VCaP (cell line): ENCODE measurements at regions not wholly inside any gene's neighbourhood (a gene's known extent, or its start where the extent isn't known, plus 50 kb on each side); places are given as distances from the start of the nearest gene placed in this dataset.
"Not testable (repeated sequence)": the region's sequence is repeated elsewhere in the genome, so short reads cannot be mapped to it uniquely, and the experiment has no call there.

Source experiments
- H3K27ac ChIP-seq: fragments of 450-650 bp; 2 replicates; pipeline ENCODE4 v1.5.1; 2017
- CTCF ChIP-seq: fragments of 450-650 bp; conservative IDR thresholded peaks from 2 replicates; pipeline ENCODE4 v1.5.1; 2017; ENCODE audit warnings: mild to moderate bottlenecking, moderate library complexity

DNA sequence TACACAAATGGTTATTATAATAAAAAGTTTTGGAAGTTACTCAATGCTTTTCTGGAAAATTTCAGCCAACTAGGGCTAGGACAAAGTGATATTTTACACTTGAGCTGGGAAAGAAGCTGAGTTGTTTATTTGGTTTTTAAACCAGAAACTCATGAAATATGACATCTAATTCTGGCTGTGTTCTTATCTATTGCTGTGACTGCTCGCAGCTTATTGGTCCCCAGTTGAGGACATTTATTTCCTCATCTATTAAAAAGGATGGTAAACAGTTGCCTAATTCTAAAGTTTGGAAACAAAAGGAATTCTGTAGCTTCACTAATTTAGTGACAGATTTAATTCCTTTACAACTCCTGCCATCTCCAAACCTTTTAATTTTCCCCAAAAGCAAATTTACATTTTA is 487.6 kb upstream of the IL12A start:
- no peak overlapping the region for H3K27ac ChIP-seq
- no peak for TF ChIP-seq CTCF

DNA sequence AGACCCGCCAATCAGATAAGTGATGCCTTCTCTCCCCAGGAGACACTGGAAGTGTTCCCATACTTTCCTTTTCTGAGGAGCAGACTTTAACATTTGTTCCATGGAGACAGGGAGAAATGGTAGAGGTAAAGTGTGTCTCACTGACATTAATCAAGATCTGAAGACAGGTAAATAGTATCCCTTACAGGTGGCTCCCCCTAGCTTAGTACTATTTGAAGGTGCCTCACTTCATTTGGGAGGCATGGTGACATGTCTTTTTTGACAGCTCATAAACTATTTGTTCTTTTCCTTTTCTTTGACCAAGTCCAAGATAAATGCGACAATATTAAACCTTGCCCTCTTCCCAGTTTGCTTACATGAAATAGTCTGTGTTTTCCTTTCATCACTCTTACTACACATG is 485.6 kb upstream of the IL12A start:
- no peak overlapping the region for H3K27ac ChIP-seq
- TF ChIP-seq CTCF, result no peak

GRCh38 chr3:159510988-159511387 is 477.6 kb upstream of the IL12A start:
- not testable (repeated sequence) for H3K27ac ChIP-seq

DNA sequence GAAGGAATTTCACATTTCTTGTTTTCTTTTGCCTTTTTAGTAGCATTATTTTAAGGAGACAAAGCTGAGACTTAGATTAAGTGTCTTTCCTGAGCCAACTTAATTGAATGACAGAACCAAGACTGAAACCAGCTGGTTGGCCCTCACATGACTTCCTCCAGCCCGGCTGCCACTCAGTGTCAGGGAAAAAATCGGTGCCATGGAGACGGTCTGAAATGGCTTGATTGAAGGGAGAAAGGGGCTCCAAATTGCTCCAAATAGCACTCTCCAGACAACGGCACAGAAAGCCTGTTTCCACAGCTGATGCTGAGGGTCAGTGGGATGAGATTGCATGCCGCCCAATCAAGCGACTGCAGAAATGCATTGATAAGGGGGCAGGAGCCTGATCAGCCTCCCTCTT is 475.2 kb upstream of the IL12A start:
- no peak for TF ChIP-seq CTCF

DNA sequence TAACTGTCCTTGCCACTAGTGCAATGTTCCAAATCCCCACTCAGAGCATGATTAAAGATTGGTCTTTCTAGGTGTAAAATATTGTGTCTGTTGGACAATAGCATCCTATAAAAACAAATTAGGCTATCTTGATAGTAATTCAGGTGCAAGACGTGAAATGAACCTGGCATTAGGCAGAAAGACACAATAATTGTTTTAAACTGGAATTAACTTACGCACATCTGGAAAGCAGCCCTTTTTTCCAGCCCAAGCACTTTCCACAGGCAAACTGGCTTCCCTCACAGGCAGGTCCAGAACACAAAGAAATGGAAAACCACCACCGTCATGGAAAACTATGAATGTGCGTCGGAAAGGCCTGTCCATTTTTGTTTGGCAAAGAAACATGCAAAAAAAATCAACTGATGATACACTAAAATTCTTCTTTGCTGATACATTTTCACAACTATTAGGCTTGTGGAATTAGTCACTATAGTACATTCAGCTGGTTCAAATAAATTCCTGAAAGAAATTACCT is 474.7 kb upstream of the IL12A start:
- TF ChIP-seq CTCF, result no peak

More for the DNA sequence above, 475.2 kb upstream of the IL12A start:
- H3K27ac ChIP-seq, result no peak overlapping the region

GRCh38 chr3:159517105-159517504 is 471.5 kb upstream of the IL12A start:
- no peak for TF ChIP-seq CTCF
- no peak overlapping the region for H3K27ac ChIP-seq

More for the DNA sequence above, 474.7 kb upstream of the IL12A start:
- H3K27ac ChIP-seq, result no peak overlapping the region

DNA sequence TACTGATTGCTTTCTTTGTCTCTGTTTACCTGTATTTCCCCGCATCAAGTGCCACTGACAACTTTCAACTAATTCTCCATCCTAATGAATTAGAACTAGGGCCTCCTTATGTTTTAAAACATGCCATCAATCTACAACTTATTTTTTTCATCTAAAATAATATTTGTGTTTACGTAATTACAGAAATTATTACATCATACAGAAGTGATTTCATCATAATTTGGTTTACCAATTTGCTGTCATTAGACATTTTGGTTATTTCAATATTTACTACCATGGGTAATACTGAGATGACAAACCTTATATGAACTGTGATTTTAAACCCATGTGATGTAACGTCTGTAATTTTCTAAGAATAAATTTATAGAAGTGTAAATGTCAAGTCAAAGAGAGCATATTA is 468.0 kb upstream of the IL12A start:
- TF ChIP-seq CTCF, result no peak
- H3K27ac ChIP-seq, result no peak overlapping the region

DNA sequence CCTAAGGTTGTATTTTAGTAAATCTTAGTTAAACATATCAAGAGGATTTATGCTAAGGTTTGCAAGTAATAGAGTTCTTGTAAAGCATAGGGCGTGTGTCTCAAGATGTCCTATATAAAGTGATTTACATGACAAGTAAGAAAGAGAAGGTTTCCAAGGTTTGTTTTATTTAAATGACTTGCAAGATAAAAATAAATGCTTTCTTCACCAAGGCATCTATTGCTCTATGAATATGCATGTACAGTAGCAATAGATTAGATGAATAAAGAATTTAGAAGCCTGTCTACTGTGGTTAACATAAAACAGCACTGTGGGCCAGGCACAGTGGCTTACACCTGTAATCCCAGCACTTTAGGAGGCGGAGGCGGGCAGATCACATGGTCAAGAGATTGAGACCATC is 466.4 kb upstream of the IL12A start:
- H3K27ac ChIP-seq, result no peak overlapping the region
- no peak for TF ChIP-seq CTCF
